ENCODE measurements at regions not wholly inside any gene's neighbourhood (a gene's known extent, or its start where the extent isn't known, plus 50 kb on each side); places are given as distances from the start of the nearest gene placed in this dataset.
"Not testable (repeated sequence)": the region's sequence is repeated elsewhere in the genome, so short reads cannot be mapped to it uniquely, and the experiment has no call there.

DNA sequence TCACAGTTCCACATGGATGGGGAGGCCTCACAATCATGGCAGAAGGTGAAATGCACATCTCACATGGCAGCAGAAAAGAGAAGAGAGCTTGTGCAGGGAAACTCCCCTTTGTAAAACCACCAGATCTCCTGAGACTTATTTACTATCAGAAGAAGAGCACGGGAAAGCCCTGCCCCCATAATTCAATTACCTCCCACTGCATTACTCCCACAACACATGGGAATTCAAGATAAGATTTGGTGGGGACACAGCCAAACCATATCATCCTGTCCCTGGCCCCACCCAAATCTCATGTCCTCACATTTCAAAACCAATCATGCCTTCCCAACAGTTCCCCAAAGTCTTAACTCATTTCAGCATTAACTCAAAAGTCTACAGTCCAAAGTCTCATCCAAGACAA is 90.3 kb upstream of the SLC7A11 start:
- H3K9me3 ChIP-seq (ENCODE audit: control insufficient read depth, insufficient read depth, low read length); POLR2A ChIA-PET (ENCODE audit: unreplicated experiment); H4K8ac ChIP-seq (ENCODE audit: low read depth in 2 of 2, low read length in 2 of 2); H3K9ac ChIP-seq (ENCODE audit: low read depth, low read length); H3K18ac ChIP-seq (ENCODE audit: low read depth, low read length); H2AK9ac ChIP-seq (replicated peaks; ENCODE audit: low read depth, low read length, poor library complexity); H4K5ac ChIP-seq (ENCODE audit: low read depth, low read length); H3K23ac ChIP-seq (ENCODE audit: low read depth, low read length); H3K4me1 ChIP-seq (ENCODE audit: control insufficient read depth, insufficient read depth, low read length); H3K27me3 ChIP-seq (ENCODE audit: control insufficient read depth, insufficient read depth, low read length); H2AFZ ChIP-seq (replicated peaks; ENCODE audit: low read length, poor library complexity); in situ Hi-C loops (cut with MboI; ENCODE audit: low sequenced_read_pairs); H3K56ac ChIP-seq (ENCODE audit: extremely low read depth, insufficient read depth, low read length); H3K4me3 ChIP-seq (ENCODE audit: insufficient read depth, low read depth, low read length); H3K36me3 ChIP-seq (ENCODE audit: control insufficient read depth, insufficient read depth, low read length); ATAC-seq (ENCODE audit: low read depth); BruUV-seq (replicated peaks); H2BK5ac ChIP-seq (ENCODE audit: low read depth, low read length, poor library complexity, severe bottlenecking); H2BK15ac ChIP-seq (ENCODE audit: low read depth, low read length); CTCF ChIA-PET; H3K4ac ChIP-seq (ENCODE audit: low read depth, low read length); H4K91ac ChIP-seq (ENCODE audit: insufficient read depth, low read depth, low read length); DNase-seq; H3K9me1 ChIP-seq (ENCODE audit: insufficient read depth, low read length); H2BK120ac ChIP-seq (ENCODE audit: low read depth, low read length); H4K20me1 ChIP-seq (ENCODE audit: insufficient read depth, low read length); H2BK20ac ChIP-seq (ENCODE audit: low read depth, low read length); H3K14ac ChIP-seq (replicated peaks; ENCODE audit: low read depth, low read length); dilution Hi-C loops (cut with HindIII; ENCODE audit: low sequenced_read_pairs, unreplicated experiment); H3K27ac ChIP-seq (ENCODE audit: insufficient read depth, low read length); H3K79me1 ChIP-seq (ENCODE audit: low read depth in 1 of 2, low read length in 2 of 2); H3K4me2 ChIP-seq (ENCODE audit: low read depth, low read length); intact Hi-C loops (cut with micrococcal nuclease); H2AK5ac ChIP-seq (ENCODE audit: low read depth, low read length): not testable (repeated sequence)
- no CpG with 5 or more reads among the region's 1 CpG for WGBS, 2 experiments (ENCODE audit: extremely low coverage in 2 of 2, insufficient read length in 1 of 2)
